HG02759 (cell line): ENCODE measurements at regions not wholly inside any gene's neighbourhood (a gene's known extent, or its start where the extent isn't known, plus 50 kb on each side); places are given as distances from the start of the nearest gene placed in this dataset.

Experiments used
- ATAC-seq: cut with Tn5 transposase; IDR thresholded peaks from one replicate; pipeline ENCODE4 v1.9.1; 2021; ENCODE audit warnings: mild to moderate bottlenecking, moderate library complexity; ENCODE audit not compliant: unreplicated experiment

DNA sequence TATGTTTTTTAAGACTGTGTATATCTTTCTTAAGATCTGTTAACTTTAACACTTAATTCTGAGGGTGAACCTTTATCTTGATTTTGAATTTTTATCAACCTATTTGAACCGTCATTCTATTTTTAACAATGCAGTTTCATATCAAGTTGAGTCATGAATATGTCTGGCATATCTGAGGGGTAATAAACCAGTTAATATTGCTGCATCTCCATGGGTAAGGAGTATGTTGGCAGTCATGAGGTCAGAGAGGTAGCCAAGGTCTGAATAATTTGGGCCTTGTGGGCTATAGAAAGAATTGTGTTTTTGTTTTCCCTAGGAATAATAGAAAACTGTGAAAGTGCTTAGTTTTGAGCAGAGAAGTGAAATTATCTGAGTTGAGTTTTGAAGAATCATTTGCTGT, 419.0 kb downstream of the PLK2 start:
- no peak for ATAC-seq

DNA sequence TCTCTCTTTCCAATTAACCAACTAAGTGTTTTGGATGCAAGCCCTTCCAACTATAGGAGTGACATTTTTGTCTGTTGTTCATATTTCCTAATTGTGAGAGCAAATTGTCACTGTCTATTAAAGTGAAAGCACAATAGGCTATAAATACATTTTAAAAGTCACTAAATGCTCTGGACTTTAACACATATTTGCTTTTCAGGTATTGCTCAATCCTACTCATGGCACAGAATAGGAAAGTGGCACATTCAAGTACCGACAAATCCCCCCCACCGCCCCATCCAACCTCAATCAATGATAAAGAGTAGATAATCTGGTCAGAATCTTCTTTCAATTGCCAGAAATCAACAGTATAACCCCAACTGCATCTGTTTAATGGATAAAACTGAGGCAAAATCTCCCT, 419.8 kb downstream of the PLK2 start:
- no peak for ATAC-seq

DNA sequence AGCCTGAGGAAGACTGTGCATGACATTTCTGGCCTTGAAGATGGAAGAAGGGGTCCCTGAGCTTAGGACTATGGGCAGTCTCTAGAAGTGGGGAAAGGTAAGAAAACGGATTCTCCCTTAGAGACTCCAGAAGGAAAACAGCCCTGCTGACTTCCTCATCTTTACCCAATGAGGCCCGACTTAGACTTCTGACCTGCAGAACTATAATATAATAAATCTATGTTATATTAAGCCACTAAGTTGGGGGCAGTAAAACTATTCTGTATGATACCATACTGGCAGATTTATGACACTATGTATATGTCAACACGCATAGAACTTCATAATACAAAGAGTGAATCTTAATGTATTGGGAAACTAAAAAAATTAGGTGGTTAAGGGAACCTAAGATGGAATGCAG, 422.0 kb downstream of the PLK2 start:
- ATAC-seq = no peak

DNA sequence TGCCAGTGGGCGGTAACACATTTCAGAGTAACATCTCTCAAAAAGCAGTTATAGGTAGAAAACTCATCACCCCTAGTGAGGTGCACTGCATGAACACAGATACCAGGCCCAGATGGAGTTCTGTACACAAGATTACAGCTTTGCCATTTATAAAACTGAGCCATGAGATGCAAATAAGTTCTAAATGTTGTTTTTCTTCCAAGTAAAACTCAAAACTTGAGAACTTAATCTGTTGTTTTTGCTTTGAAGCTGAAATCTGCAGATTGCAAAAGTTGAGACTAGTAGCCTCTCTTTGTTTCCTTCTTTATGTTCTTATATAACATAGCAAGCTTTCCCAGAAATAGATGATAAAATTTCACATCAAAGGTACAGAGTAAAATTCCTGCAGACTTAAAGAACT, 434.1 kb downstream of the PLK2 start:
- ATAC-seq = no peak

DNA sequence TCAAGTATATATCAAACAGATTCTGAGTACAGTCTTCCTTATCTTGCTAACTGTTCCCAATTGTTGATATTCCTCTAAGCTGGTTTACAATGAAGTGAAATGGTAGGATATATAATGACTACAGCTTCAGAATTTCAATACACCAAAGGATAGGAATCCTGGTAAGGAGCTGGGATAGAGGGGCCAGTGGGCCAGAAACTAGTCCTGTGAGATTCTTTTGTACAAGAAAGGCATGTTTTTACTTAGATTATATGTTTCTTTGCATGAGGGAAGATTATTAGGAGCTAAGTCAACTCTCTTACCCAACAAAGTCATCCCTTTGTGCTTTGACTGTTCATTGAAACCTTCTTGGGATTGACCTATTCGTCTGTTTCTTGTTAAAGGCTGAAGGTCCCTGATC, 435.7 kb downstream of the PLK2 start:
- no peak for ATAC-seq

DNA sequence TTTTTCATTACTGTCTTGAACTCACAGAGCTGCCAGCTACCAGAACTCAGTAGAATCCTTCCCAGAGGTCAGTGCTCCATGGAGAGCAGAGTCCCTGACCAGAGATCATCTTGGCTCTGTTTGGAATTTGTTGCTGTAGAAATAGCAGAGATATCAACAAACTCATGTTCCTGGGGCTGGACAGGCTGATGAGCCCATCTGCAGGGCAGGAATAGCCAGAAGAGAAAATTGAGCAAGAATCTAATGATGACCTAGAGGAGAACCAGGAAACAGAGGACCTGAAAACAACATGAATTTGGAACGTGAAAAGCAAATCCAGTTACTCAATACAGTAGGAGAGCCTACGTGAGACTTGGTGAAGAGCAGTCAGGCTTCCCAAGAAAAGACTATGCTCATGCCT, 437.8 kb downstream of the PLK2 start:
- ATAC-seq = no peak

DNA sequence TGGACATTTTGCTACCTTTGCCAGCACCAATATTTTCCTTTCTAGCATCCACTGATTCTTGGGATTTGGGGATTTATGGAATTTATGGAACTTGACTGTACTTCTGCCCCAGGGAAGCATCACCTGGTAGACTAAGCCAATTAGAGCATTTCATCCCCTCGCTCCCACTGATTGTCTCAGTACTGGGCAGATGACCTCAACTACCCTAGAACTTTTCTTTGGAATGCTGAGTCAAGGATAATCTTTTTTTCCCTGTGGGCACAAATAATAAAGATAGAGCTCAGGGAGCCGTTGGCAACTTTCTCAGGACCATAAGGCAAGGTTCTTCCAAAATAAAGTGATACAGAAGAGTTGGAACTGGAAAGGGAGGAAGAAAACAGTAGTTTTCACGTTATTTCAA, 438.4 kb downstream of the PLK2 start:
- ATAC-seq = no peak

DNA sequence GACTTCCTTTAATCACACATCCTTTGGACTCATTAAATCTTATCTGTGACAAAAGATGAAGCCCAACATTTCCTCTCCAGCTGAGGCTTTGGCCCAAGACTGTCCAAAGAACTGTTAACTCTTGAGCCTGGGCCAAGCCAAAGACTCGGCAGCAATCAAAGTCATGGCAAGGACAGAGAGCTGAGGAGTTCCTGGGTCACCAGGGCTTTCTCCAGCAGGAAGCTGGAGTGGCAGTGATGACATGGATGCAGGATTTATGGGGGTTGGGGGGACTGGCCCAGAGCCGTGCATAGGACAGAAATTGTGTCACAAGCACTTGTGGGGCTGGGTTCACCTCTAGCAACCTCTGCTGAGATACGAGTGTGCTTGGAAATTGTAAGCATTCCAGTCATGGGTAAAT, 440.3 kb downstream of the PLK2 start:
- ATAC-seq = no peak

DNA sequence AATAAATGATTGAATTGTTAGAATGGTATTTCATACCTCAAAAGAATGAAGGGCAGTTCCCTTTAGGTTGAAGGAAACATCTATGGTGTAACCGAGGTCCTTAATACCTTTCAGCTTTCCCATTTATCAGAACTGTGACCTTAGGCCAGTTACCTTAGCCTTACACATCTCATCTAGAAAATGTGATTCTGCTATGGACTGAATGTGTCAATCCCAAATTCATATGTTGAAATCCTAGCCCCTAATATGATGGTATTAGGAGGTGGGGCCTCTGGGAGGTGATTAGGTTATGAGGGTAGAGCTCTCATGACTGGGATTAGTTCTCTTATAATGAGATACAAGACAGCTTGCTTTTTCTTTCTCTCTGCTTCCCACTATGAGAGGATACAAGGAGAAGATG, 441.9 kb downstream of the PLK2 start:
- ATAC-seq = no peak

DNA sequence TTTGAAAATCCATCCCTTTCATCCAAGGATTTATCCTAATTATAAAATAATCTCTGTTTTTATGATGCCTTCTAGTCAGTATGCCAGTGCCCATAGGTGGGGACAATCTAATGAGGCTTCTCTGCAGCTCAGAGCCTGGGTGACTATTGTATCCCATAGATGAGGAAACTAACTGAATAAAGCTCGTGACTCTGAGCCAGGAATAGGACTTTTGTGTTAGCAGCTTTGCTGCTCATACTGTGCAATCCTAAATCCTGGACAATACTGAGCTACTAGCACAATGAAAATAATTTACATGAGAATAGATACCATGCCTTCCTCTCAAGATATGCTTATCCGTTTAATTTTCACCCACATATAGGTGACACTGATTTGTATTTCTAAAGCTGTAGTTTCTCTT, 443.0 kb downstream of the PLK2 start:
- ATAC-seq = no peak

DNA sequence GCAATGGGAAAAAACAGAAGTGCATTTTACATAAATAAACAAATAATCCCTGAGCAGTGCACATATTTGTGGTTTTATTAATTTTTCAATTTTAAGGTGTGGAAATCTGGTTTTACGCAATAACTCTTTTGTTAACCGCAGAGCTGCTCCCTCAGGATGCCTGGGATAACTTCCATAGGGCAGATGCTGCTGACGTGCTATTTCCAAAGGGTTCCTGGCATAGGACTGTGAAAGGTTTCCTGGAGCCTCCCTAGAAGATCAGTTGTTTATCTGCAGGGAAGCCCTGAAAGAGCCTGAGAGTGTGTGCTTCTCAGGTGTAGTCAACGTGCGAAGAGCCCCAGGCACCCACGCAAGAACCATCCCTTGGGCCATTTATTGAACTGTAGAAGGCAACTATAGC, 443.5 kb downstream of the PLK2 start:
- ATAC-seq = no peak

DNA sequence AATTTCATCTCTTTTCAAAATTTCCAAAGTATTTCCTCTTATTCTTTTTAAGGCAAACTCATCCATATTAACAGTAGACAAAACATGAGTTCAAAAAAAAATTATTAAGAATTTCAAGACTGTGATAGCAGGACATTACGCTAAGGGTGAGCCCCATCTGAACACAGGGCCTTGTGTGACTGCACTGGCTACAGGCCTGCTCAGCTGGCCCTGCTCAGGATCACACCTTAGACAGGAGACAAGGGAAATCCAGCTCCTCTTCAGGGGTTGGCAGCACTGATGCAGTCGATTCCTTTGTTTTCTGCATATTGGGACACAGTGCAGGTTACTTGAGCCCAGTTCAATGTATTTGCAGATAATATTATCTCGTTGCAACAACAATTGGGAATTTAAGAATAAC, 444.7 kb downstream of the PLK2 start:
- ATAC-seq = no peak

DNA sequence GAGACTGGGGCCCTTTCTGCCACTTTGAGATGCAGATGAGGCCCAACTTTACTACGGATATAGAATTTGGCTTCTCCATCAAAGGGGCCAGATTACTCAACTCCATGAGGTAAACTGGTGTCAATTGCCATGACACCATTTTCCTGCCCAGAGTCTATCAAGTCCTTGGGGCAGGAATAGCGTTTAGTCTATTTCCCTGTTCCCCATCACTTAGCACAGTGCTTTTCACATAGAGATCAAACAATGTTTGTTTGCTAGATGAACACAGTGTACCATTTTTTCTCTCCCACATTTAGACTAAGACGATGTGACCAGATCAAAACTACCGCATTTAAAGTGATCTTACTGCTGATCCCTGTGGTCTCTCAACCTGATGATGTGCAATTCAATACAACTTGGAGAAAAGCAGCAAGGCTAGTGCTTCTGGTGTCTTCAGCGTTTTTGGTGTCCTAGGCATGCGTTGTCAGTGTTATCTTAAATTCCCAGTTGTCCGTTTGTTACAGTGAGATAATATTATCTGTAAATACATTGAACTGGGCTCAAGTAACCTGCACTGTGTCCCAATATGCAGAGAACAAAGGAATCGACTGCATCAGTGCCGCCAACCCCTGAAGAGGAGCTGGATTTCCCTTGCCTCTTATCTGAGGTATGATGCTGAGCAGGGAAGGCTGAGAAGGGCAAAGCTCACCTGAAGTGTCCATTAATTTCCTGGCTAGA, 446.2 kb downstream of the PLK2 start:
- ATAC-seq = no peak

DNA sequence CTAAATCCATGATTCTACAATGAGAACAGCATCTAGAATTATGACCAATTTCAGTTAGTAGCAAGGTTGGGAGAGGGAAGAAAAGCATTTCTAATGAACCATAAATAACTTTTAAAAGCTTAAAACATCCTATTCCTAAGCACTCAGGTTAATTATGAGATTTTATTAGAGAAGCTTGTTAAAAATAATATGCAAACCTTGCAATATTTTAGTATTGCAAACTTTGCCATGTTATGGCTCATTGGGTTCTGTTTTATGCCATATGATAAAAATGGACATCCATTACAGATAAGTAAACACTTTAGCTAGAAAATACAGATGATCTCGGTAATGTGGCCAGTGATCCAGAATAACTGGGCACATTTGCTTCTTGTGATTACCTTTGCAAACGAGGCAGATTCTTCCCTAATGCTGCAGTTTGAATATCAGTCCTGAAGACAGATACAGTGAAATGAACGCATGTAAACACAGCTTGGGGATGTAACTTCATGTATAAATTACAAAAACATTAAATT, 447.0 kb downstream of the PLK2 start:
- ATAC-seq = no peak

DNA sequence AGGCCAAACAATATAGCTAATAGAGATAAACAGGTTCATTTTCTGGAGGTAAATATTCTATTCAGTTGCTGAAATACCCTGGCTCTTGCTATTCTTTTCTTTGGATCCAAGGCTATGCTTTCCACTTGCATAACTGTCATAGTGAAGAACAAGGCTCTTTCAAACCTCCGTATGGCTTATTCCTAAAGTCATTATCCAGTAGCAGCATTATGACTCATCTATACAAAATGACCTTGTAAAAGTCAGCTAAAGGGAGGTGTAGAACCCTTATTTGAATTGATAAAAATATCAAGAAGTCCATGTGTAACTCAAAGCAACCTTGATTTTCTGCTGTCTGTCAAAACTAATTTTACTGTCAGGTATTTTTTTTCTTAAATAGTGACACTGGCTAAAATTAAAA, 447.8 kb downstream of the PLK2 start:
- no peak for ATAC-seq

DNA sequence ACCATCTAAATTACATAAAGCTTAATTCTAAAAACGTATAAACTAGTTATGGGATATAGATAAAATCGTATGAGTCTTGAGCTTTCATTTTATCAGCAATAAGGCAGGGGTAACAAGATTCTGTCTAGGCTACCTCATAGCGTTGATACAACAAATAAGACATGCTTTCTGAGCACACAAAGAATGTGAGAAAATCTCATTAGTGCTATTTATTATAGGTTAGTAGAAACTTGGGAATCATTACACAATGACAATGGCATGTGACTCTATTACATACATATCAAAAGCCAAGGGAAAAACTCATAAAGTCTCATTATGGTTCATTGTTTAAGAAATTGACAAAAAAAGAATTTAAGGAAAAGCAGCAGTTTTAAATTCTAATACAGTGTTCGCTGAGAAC, 448.6 kb downstream of the PLK2 start:
- no peak for ATAC-seq

DNA sequence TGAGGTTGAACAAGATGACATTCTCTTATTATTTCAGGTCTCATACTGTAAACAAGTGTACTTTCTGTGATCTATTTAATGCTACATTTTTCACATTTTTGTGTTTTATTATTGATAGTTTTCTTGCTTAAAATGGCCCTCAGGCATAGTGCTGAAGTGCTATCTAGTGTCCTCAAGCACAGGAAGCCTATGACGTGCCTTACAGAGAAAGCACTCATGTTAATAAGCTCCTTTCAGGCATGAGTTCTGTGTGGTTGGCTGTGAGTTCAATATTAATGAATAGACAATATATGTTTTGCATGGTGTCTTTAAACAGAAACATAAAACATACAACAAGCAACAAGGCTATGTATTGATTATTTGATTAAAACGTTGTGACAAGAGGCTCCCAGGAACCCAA, 450.1 kb downstream of the PLK2 start:
- ATAC-seq = no peak

DNA sequence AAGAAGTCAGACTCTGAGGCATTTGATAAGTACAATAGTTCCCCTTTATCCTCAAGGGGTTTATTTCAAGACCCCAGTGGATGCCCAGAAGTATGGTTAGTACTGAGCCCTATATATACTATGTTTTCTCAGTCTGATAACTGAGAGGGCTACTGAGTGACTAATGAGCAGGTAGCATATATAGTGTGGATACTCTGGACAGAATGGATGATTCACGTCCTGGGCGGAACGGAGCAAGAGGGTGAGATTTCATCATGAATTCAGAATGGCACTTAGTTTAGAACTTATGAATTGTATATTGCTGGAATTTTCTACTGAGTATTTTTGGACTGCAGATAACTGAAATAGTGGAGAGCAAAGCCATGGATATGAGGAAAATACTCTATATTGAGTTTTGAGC, 457.6 kb downstream of the PLK2 start:
- ATAC-seq = no peak

DNA sequence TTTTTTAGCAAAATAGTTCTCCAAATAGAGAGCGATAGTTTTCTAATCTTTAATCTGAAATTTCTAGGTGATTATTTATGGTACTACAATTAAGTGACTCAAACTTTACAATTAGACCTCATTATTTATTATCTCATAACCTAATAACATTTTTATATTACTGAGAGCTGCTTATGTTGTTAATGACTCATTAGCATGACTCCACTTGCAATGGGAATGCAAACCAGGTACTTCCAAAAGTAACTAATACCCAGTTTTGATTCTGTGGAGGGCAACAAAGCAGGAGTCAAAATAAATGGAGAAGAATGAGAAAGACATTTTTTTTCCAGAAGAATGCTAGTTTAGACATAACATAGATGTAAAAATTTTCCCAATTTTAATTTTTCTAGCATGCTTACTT, 466.0 kb downstream of the PLK2 start:
- no peak for ATAC-seq

DNA sequence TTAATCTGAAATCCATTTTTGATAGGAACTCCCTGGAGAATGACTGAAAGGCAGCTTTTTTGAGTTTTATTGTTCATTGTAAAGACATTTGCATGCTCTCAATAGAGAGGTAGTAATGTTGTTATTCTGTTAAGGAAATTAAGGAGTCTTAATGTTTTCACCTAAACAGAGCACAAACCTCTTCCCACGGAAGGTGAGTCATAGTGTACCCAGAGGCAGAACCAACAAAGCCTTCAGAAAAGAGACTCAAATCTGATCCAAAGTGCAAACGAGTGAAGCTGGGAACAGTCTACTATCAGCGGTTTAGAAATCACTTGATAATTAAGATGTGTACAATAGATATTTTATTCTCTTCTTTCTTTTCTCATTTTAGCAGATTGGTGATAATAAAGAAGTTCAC, 470.5 kb downstream of the PLK2 start:
- ATAC-seq = no peak

DNA sequence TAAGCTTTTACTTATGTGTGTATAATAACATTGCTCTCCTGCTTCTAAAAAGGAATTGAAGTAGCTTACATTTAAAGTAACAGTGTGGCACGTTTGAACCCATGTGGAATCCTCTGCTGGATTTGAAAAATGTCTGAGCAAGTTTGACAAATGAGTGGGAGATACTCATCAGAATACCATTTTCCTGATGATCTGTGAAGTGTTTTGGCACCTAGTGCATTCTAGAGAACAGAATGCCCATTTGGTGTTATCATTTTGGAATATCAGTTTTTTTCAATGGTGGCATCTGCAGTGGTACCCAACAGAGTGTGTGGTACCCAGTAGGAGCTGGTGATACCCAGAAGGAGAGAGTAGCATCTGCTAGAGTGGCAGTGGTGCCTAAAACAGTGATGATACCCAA, 471.1 kb downstream of the PLK2 start:
- no peak for ATAC-seq

DNA sequence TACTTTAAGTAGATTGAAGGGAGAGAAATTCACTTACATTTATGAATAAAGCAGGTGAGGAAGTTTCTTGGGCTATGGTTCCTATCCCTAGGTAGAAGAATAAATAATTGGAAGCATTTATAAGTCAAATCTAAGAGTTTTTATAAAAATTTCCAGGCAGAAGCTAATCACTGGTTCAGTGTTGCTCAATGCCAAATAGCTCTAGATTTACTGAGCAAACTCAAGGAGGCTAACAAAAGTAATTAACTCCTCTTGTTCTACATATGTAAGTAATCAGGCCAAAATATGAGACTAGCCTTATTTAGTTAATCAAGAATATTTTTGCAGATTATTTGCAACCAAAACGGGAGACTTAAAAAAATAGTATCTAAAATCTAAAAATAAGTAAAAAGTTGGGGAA, 472.3 kb downstream of the PLK2 start:
- ATAC-seq = no peak

DNA sequence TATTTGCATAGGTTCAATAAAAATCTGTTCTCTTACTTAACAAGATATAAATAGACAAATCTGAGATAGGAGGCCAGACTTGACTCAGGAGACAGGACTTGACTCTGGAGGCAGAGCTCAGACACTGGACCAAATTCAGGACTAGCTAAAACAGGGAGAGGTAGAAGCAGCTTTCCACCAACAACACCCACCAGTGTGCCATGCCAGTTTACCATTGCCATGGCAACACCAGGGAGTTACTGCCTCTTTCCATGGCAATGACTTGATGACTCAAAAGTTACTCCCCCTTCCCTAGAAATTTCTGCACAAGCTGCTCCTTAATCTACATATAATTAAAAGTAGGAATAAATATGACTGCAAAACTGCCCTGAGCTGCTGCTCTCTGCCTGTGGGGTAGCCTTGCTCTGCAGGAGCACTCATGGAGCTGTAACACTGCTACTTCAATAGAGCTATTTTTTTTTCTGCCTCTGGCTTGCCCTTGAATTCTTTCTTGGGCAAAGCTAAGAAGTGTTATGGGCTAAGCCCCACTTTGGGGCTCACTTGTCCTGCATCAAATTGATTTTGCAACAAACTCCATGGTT, 473.0 kb downstream of the PLK2 start:
- ATAC-seq = no peak
